ENCODE measurements at regions not wholly inside any gene's neighbourhood (a gene's known extent, or its start where the extent isn't known, plus 50 kb on each side); places are given as distances from the start of the nearest gene placed in this dataset.

- TF ChIP-seq POLR2AphosphoS5 (IDR thresholded peaks at IDR 0.05; ENCODE audit: low read depth, low read length) (no peak), POLR2A (IDR thresholded peaks at IDR 0.05; ENCODE audit: low read depth, low read length) (no peak), TAF1 (IDR thresholded peaks at IDR 0.05; ENCODE audit: low read depth, low read length) (no peak), SPI1 (IDR thresholded peaks at IDR 0.05; ENCODE audit: low read depth, low read length) (no peak), POU2F2 (IDR thresholded peaks at IDR 0.05; ENCODE audit: low read depth, low read length) (no peak)
These were observed 176.8 kb upstream of the SORCS1 start for GRCh38 chr10:107341281-107341680.
